Skeletal muscle satellite cell (primary cell): ENCODE measurements at regions not wholly inside any gene's neighbourhood (a gene's known extent, or its start where the extent isn't known, plus 50 kb on each side); places are given as distances from the start of the nearest gene placed in this dataset.

Experiments
- H3K27me3 ChIP-seq: 2 replicates; pipeline ENCODE4 v1.7.0; 2013; ENCODE audit warnings: low read length; ENCODE audit not compliant: control insufficient read depth, insufficient read depth
- H3K36me3 ChIP-seq: 2 replicates; pipeline ENCODE4 v1.7.0; 2013; ENCODE audit warnings: mild to moderate bottlenecking, control low read depth, low read length; ENCODE audit not compliant: insufficient read depth
- H3K4me1 ChIP-seq: 2 replicates; pipeline ENCODE4 v1.7.0; 2013; ENCODE audit warnings: low read length; ENCODE audit not compliant: control insufficient read depth, insufficient read depth
- H3K4me2 ChIP-seq: 2 replicates; pipeline ENCODE4 v1.7.0; 2013; ENCODE audit warnings: mild to moderate bottlenecking, low read length
- H3K4me3 ChIP-seq: 2 replicates; pipeline ENCODE4 v1.7.0; 2013; ENCODE audit warnings: low read length
- H3K9ac ChIP-seq: 2 replicates; pipeline ENCODE4 v1.7.0; 2013; ENCODE audit warnings: mild to moderate bottlenecking, low read depth, low read length, moderate library complexity
- H3K9me3 ChIP-seq: replicated peaks from 2 replicates; pipeline ENCODE4 v1.7.0; 2013; ENCODE audit warnings: mild to moderate bottlenecking, control low read depth, low read length

GRCh38 chrX:43522582-43522981 lies 133.5 kb upstream of the MAOA start:
- Histone ChIP-seq H3K36me3 (no peaks in the 10 kb centered on the region), H3K4me3 (no peak overlapping the region), H3K27me3 (peaks cover 14% of the 10 kb centered on the region), H3K9me3 (no peaks in the 10 kb centered on the region), H3K4me2 (no peak overlapping the region), H3K4me1 (no peaks in the 10 kb centered on the region), H3K9ac (no peak overlapping the region)

GRCh38 chrX:43525901-43526610 lies 130.0 kb upstream of the MAOA start:
- Histone ChIP-seq H3K4me1 (no peaks in the 10 kb centered on the region), H3K9me3 (no peaks in the 10 kb centered on the region), H3K27me3 (peaks cover 17% of the 10 kb centered on the region), H3K4me2 (no peak overlapping the region), H3K9ac (no peak overlapping the region), H3K4me3 (no peak overlapping the region), H3K36me3 (no peaks in the 10 kb centered on the region)

- no peaks in the 10 kb centered on the region for H3K9me3 ChIP-seq
These were observed 129.2 kb upstream of the MAOA start for GRCh38 chrX:43526878-43527277.

GRCh38 chrX:43527801-43528200 lies 128.3 kb upstream of the MAOA start:
- no peaks in the 10 kb centered on the region for H3K4me1 ChIP-seq
- H3K9ac ChIP-seq: no peak overlapping the region
- H3K27me3 ChIP-seq: peaks cover 14% of the 10 kb centered on the region
- no peaks in the 10 kb centered on the region for H3K9me3 ChIP-seq
- no peak overlapping the region for H3K4me2 ChIP-seq
- H3K36me3 ChIP-seq: no peaks in the 10 kb centered on the region
- no peak overlapping the region for H3K4me3 ChIP-seq

More at GRCh38 chrX:43526878-43527277, 129.2 kb upstream of the MAOA start:
- Histone ChIP-seq H3K4me3 (no peak overlapping the region), H3K27me3 (peaks cover 17% of the 10 kb centered on the region), H3K4me2 (no peak overlapping the region), H3K4me1 (no peaks in the 10 kb centered on the region), H3K9ac (no peak overlapping the region), H3K36me3 (no peaks in the 10 kb centered on the region)

- no peak overlapping the region for H3K4me2 ChIP-seq
- no peaks in the 10 kb centered on the region for H3K4me1 ChIP-seq
- no peak overlapping the region for H3K9ac ChIP-seq
- H3K9me3 ChIP-seq: no peaks in the 10 kb centered on the region
- H3K27me3 ChIP-seq: peaks cover 11% of the 10 kb centered on the region
- H3K36me3 ChIP-seq: no peaks in the 10 kb centered on the region
- H3K4me3 ChIP-seq: no peak overlapping the region
These were observed 125.3 kb upstream of the MAOA start for GRCh38 chrX:43530837-43531236.

DNA sequence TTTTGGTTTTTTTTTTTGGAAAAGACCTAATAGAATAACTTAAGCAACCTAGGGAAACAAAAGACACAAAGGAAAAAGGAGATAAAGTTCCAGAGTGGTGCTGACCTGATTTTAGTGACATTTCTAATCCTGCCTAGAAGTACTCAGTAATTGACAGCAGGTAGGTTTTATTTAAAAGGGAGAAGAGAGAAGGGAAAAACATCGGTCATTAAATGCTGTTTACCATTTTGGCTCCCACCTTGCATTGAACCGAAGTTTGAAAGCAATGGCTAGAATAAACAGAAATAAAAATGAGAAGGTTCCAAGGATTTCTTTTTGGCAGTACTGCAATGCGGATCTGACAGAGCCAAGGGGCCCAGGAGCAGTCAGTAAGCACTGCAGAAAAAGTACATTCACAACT lies 115.8 kb upstream of the MAOA start:
- Histone ChIP-seq H3K9ac (no peak overlapping the region), H3K36me3 (no peaks in the 10 kb centered on the region), H3K4me1 (no peaks in the 10 kb centered on the region), H3K4me2 (no peak overlapping the region), H3K4me3 (no peak overlapping the region), H3K27me3 (peaks cover 2% of the 10 kb centered on the region), H3K9me3 (no peaks in the 10 kb centered on the region)

- Histone ChIP-seq H3K27me3 (peaks cover 13% of the 10 kb centered on the region), H3K4me3 (no peak overlapping the region), H3K4me1 (no peaks in the 10 kb centered on the region), H3K9ac (no peak overlapping the region), H3K9me3 (no peaks in the 10 kb centered on the region), H3K4me2 (no peak overlapping the region), H3K36me3 (no peaks in the 10 kb centered on the region)
These were observed 104.5 kb upstream of the MAOA start for GRCh38 chrX:43551590-43551989.

- Histone ChIP-seq H3K9me3 (no peaks in the 10 kb centered on the region), H3K27me3 (peaks cover 13% of the 10 kb centered on the region), H3K4me3 (no peak overlapping the region), H3K36me3 (no peaks in the 10 kb centered on the region), H3K9ac (no peak overlapping the region), H3K4me1 (no peaks in the 10 kb centered on the region), H3K4me2 (no peak overlapping the region)
These were observed 103.9 kb upstream of the MAOA start for GRCh38 chrX:43552156-43552555.

DNA sequence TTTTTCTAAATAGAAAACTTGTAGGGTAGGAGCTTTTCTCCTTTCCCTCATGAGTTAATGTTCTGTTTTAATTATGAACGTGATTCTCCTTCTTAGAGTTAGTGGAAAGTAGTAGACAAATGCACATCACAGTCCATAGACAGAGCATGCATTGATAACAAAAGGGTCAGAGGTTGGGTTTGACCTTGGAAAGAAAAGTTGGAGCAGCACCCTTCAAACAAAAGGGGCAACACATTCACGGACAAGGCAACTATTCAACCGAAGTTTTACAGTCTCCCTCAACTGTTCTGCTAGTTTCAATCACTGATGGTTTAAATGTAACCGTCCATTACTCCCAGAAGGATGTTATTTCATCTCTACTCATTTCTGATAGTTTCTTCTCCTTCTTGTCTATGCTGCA lies 103.4 kb upstream of the MAOA start:
- Histone ChIP-seq H3K9me3 (no peaks in the 10 kb centered on the region), H3K27me3 (peaks cover 13% of the 10 kb centered on the region), H3K4me2 (no peak overlapping the region), H3K4me3 (no peak overlapping the region), H3K36me3 (no peaks in the 10 kb centered on the region), H3K4me1 (no peaks in the 10 kb centered on the region), H3K9ac (no peak overlapping the region)

GRCh38 chrX:43553257-43553656 lies 102.8 kb upstream of the MAOA start:
- Histone ChIP-seq H3K4me1 (no peaks in the 10 kb centered on the region), H3K4me2 (no peak overlapping the region), H3K9ac (no peak overlapping the region), H3K27me3 (peaks cover 13% of the 10 kb centered on the region), H3K4me3 (no peak overlapping the region), H3K9me3 (no peaks in the 10 kb centered on the region), H3K36me3 (no peaks in the 10 kb centered on the region)

DNA sequence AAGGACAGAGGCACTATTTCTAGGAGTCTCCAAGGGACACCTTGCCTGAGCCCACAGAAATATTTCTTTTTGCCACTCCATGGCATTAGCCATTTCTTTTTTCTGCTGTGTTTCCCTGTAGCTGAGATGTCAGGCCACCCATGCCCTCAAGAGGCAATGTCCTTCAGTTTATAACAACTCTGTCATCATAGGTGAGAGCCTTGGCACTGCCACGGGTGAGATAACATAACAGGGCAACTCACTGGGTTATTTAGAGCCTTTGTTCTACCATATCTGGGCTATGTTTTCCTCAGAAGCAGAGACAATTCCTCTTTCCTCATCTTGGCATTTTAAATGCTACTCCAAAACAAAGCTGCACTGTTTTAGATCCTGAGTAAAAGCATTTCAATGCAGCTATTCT lies 99.9 kb upstream of the MAOA start:
- H3K9ac ChIP-seq: no peak overlapping the region
- H3K36me3 ChIP-seq: no peaks in the 10 kb centered on the region
- H3K4me2 ChIP-seq: no peak overlapping the region
- no peak overlapping the region for H3K4me3 ChIP-seq
- H3K4me1 ChIP-seq: no peaks in the 10 kb centered on the region
- H3K9me3 ChIP-seq: no peaks in the 10 kb centered on the region
- peaks cover 10% of the 10 kb centered on the region for H3K27me3 ChIP-seq

- no peaks in the 10 kb centered on the region for H3K9me3 ChIP-seq
- no peak overlapping the region for H3K4me3 ChIP-seq
- no peak overlapping the region for H3K9ac ChIP-seq
- no peaks in the 10 kb centered on the region for H3K36me3 ChIP-seq
- no peak overlapping the region for H3K4me2 ChIP-seq
- peaks cover 6% of the 10 kb centered on the region for H3K27me3 ChIP-seq
- no peaks in the 10 kb centered on the region for H3K4me1 ChIP-seq
These were observed 98.3 kb upstream of the MAOA start for GRCh38 chrX:43557792-43558191.
